GM21825 (cell line): ENCODE measurements at regions not wholly inside any gene's neighbourhood (a gene's known extent, or its start where the extent isn't known, plus 50 kb on each side); places are given as distances from the start of the nearest gene placed in this dataset.

Experiments used
- ATAC-seq: cut with Tn5 transposase; IDR thresholded peaks from one replicate; pipeline ENCODE4 v1.9.1; 2021; ENCODE audit warnings: mild to moderate bottlenecking, moderate library complexity; ENCODE audit not compliant: unreplicated experiment

DNA sequence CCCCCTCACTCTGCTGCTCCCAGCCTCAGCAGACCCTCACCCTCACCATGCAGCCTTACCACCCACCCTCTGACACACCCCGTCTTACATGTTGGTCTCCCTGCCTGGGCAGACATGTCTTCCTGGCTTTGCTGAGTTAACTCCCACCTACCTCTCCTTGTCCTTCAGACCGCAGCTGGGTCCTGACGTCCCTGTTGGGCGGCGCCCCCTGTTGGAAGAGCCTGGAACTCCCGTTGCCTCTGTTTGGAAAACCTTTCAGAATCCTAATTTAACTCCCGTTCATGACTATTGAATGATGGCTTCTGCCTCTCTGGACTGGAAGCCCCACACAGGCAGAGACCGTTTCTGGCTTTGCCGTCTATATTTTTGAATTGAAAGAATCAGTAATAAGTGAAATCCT, 245.1 kb downstream of the MYLK4 start:
- ATAC-seq = no peak

DNA sequence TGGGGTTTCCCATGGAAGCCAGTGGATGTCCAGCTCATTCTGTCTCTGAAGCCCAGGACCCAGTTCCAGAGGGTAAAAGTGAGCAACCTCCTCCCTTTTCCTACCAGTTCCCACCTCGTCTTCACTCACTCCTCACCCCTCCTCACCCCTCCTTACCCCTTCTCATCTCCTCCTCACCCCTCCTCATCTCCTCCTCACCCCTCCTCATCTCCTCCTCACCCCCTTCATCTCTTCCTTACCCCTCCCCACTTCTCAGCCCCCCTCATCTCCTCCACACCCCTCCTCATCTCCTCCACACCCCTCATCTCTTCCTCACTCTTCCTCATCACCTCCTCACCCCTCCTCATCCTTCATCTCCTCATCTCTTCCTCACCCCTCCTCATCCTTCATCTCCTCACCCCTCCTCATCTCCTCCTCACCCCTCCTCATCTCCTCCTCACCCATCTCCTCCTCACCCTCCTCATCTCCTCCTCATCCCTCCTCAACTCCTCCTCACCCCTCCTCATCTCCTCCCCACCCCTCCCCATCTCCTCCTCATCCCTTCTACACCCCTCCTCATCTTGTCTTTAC, 246.1 kb downstream of the MYLK4 start:
- ATAC-seq = no peak

GRCh38 chr6:2503816-2504494, 246.8 kb downstream of the MYLK4 start:
- no peak for ATAC-seq

DNA sequence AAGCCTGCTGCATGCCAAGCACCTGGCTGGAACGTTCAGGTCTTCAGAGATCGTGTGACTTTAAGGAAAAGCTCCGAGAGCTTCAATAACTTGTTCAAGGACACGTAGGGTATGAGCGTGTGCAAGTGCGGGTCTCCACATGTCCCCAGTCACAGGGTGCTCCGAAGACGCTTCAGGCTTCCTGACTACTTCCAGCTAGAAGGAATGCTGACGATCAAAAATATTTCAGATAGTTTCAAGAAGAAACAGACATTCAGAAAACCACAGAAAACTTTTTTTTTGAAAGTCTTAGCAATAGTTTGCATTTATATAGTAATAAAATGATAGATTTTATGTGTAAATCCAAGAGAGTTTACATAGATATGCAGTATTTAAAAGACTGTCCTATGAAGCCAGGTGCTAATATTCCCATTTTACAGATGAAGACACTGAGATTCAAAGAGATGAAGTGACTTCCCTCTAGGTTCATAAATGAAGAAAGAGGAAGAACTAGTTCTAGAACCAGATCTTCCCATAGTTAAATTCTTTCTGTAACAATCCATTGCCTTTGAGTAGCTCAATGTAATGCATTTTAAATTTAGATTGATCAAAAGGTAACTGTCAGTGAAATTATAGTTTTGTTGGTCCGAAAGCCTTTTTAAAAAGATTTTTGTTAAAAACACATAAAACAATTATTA, 247.6 kb downstream of the MYLK4 start:
- ATAC-seq = no peak

- ATAC-seq = no peak
Measured at GRCh38 chr6:2502096-2502997, 248.4 kb downstream of the MYLK4 start.

DNA sequence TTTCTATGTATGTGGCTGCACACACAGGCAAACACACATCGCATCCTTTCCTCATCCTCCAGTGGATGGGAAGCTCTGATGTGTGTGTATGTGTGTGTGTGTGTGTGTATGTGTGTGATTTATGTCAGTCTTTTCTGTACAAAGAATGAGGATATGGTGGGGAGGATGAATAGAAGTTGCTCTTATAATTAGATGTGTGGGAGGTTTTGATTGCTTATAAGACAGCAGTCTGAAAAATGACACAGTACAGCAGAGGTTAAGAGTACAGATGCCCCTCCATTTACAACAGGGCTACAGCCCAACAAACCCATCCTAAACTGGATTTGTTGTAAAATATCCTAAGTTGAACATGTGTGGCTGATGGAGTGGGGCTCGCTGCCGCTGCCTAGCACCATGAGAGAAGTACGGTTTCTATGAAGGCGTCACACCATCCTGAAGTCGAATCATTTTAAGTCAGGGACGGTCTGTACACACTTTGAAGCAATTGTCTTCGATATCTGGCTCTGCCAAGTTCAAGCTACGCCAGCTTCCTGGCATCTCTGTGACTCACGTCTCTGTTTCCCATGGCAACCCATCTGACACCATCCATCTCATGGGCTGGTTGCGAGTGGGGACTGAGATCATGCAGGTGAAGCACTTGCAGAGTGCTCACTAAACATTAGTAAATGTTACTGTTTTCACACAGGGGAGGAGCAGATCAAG, 252.6 kb downstream of the MYLK4 start:
- ATAC-seq = no peak

DNA sequence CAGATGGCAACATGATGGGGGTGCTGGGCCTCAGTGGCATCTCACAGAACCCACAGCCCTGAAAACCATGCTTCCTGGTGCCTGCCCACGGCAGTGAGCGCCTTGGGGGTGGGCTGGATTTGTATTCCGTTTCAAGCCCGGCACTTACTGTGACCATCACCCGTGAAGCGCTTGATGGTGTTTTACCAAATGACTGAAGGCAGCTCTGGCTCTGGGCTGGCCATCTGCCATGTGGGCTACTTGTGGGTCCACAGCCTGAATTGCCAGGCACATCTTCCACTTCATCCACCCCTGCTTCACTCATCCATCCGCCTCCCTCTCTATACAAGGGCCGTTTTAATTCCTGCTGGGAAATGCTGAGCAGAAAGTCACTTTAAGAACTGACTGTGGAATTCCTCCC, 250.9 kb upstream of the GMDS start:
- ATAC-seq = no peak

DNA sequence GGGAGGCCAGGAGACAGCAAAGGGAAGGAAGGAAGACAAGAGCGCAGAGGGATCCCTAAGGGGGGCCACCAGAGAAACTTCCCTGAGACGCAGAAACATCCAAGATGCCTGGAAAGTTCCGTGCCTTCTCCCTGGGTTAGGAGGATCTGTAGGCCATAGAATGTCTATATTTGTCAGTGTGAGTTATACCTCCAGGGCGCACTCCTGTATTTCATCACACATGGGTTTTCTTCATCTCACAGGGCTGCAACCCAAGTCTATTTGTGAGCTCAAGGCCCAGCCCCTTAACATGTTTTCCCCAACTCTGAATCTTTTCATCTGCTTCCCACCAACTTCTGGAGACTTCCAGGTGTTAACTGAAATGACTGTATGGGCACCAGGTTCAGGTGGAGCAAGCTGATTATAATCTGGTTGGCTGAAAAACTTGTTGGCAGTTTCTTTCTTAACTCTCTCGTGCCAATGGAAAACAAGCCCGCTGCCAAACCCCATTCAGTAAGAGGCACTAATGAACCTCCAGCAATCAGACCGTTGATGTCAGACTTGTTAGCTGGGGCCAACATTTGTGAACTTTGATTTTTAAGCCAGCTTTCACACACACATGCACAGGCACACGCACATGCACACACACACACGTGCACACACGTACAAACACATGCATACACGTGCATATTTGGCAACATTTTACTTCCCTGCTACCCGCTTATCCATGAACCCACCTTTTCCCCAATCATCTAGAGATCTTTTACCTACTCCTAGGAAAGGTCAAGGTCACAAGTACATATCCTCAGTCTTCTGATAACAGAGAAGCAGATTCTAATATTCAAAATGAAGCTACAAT, 247.5 kb upstream of the GMDS start:
- no peak for ATAC-seq

GRCh38 chr6:2491137-2491536, 245.7 kb upstream of the GMDS start:
- no peak for ATAC-seq

- ATAC-seq = no peak
Measured at GRCh38 chr6:2488578-2488977, 243.2 kb upstream of the GMDS start.

DNA sequence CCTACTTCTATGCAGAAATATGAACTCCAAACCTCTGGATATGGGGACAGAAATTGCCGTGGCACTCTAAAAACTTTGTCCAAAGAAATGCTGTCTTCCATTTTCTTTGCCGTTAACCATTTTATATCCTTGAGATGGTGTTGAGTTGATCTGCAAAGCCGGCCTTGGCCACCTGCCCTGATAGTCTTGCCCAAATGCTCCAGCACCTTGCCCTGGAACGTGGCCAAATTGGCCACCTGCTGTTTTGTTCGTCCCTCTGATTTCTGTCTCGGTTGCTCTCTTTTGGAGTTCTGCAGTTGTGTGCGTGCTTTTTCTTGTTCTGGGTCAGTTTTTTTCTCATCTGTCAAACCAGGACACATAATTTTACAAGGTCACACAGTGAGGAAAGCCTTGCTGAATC, 239.7 kb upstream of the GMDS start:
- ATAC-seq = no peak

DNA sequence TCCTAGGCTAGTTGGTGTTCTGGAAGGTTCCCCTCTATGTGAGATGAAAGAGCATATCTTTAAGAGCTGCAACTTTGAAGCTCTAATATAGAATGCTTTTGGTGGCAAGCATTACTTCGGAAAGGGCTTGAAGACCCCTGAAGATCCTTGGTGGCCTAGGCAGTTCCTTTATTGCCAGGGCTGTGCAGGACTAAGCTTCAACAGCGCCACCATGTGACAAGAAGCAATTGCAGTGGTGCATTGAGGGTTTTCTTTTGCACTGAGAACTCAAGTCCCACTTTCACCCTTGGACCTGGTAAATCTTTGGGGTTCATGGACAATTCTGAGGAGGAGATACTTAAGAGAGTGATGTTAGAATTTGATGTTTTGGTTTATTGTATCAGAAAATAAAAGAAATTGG, 237.4 kb upstream of the GMDS start:
- no peak for ATAC-seq

DNA sequence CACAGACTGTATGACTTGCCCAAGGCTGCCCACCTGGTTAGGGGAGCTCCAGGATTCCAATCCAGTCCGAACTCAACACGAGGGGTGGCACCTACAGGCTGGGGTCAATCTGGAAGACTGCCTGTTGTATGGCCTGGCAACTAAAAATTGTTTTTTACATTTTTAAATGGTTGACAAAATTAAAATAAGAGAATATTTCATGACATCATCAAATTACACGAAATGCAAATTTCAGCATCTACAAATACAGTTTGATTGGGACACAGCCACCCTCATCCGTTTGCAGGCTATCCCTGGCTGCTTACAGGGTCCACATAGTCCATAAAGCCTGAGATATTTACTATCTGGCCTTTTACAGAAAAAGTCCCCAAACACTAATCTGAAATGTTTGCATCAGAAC, 235.9 kb upstream of the GMDS start:
- no peak for ATAC-seq

- no peak for ATAC-seq
Measured at GRCh38 chr6:2480267-2480966, 235.0 kb upstream of the GMDS start.

- no peak for ATAC-seq
Measured at GRCh38 chr6:2478200-2478599, 232.8 kb upstream of the GMDS start.

- no peak for ATAC-seq
Measured at GRCh38 chr6:2477666-2478065, 232.3 kb upstream of the GMDS start.

DNA sequence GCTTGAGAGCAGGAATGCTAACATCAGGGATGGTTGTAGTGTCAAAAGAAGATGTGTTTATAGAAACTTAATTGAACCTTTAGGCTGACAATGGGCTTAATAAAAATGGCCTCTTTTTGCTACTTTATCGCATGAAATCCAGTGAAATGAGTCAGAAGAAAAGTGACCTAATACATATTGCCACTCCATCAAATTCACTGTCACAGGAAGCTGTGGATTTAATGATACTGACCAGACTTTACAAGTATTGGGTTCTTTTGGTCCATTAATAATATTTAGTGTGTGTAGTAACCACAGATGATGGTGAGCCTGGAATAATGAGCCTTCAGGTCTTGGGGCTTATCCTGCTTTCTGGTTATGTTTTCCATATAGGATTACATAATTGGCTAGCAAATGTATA, 231.8 kb upstream of the GMDS start:
- no peak for ATAC-seq

- ATAC-seq = no peak
Measured at GRCh38 chr6:2476376-2476775, 231.0 kb upstream of the GMDS start.

DNA sequence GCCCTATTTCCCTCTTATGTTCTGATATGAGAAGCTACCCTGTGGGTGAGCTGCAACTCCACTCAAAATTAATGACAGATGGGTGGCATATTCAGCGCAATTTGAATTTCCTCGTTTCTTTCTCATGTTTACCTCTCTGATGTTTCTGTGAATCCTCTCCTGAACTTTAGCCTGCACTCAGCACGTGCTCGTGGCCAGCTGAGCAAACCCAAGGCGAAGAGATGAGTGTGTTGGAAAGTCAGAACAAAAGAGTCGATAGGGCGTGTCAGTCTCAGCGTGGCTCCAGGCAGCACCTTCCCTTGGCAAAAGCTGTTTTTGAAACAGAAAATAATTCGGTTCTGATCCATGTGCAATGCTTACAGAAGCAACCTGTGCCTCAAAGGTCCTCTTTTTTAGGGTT, 226.1 kb upstream of the GMDS start:
- no peak for ATAC-seq
